ENCODE measurements at regions not wholly inside any gene's neighbourhood (a gene's known extent, or its start where the extent isn't known, plus 50 kb on each side); places are given as distances from the start of the nearest gene placed in this dataset.

DNA sequence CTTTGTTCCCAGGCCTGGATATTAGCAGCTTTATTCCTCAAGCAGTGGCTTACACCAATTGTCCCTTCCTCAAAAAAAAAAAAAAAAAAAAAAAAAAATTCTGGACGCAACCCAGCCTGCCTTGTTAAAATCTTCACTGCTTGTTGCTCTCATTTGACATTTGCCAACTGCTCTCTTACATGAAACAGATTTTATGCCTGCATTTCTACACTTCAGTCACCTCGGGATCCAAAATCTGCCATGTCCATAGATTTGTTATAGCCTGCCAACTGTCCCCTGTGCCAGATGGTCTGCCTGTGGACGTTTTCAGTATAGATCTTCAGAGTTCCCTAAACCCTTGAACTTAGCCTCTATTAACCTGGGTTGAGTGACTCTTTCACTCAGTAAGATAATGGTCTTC lies 651.5 kb downstream of the FSCB start:
- no peak for ATAC-seq
- TF ChIP-seq ZFP30 (CRISPR knock-in tag; IDR thresholded peaks at IDR 0.05) (no peak), TCF4 (CRISPR knock-in tag; IDR thresholded peaks at IDR 0.05; ENCODE audit: borderline replicate concordance) (no peak), ISL1 (CRISPR knock-in tag; IDR thresholded peaks at IDR 0.05) (no peak), GLIS3 (CRISPR knock-in tag; IDR thresholded peaks at IDR 0.05) (no peak), ZC3H10 (CRISPR knock-in tag; IDR thresholded peaks at IDR 0.05) (no peak), ZNF8 (CRISPR knock-in tag; IDR thresholded peaks at IDR 0.05) (no peak), SNAI2 (CRISPR knock-in tag; IDR thresholded peaks at IDR 0.05) (no peak), ZNF70 (CRISPR knock-in tag; IDR thresholded peaks at IDR 0.05) (no peak), OSR1 (CRISPR knock-in tag; IDR thresholded peaks at IDR 0.05) (no peak), ARNTL (CRISPR knock-in tag; IDR thresholded peaks at IDR 0.05; ENCODE audit: borderline replicate concordance, low read depth) (no peak), BACH2 (CRISPR knock-in tag; IDR thresholded peaks at IDR 0.05; ENCODE audit: borderline replicate concordance) (no peak), ZNF565 (CRISPR knock-in tag; conservative IDR thresholded peaks at IDR 0.05; ENCODE audit: low read depth) (no peak), TOX (CRISPR knock-in tag; IDR thresholded peaks at IDR 0.05; ENCODE audit: borderline replicate concordance) (no peak), ESRRG (CRISPR knock-in tag; IDR thresholded peaks at IDR 0.05) (no peak), ZFP3 (CRISPR knock-in tag; IDR thresholded peaks at IDR 0.05) (no peak), PPARA (CRISPR knock-in tag; IDR thresholded peaks at IDR 0.05; ENCODE audit: borderline replicate concordance) (no peak)
- TF ChIP-seq, protein P1, sequence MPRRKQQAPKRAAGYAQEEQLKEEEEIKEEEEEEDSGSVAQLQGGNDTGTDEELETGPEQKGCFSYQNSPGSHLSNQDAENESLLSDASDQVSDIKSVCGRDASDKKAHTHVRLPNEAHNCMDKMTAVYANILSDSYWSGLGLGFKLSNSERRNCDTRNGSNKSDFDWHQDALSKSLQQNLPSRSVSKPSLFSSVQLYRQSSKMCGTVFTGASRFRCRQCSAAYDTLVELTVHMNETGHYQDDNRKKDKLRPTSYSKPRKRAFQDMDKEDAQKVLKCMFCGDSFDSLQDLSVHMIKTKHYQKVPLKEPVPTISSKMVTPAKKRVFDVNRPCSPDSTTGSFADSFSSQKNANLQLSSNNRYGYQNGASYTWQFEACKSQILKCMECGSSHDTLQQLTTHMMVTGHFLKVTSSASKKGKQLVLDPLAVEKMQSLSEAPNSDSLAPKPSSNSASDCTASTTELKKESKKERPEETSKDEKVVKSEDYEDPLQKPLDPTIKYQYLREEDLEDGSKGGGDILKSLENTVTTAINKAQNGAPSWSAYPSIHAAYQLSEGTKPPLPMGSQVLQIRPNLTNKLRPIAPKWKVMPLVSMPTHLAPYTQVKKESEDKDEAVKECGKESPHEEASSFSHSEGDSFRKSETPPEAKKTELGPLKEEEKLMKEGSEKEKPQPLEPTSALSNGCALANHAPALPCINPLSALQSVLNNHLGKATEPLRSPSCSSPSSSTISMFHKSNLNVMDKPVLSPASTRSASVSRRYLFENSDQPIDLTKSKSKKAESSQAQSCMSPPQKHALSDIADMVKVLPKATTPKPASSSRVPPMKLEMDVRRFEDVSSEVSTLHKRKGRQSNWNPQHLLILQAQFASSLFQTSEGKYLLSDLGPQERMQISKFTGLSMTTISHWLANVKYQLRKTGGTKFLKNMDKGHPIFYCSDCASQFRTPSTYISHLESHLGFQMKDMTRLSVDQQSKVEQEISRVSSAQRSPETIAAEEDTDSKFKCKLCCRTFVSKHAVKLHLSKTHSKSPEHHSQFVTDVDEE (CRISPR knock-in tag; IDR thresholded peaks at IDR 0.05), result no peak
- TF ChIP-seq, protein P2, sequence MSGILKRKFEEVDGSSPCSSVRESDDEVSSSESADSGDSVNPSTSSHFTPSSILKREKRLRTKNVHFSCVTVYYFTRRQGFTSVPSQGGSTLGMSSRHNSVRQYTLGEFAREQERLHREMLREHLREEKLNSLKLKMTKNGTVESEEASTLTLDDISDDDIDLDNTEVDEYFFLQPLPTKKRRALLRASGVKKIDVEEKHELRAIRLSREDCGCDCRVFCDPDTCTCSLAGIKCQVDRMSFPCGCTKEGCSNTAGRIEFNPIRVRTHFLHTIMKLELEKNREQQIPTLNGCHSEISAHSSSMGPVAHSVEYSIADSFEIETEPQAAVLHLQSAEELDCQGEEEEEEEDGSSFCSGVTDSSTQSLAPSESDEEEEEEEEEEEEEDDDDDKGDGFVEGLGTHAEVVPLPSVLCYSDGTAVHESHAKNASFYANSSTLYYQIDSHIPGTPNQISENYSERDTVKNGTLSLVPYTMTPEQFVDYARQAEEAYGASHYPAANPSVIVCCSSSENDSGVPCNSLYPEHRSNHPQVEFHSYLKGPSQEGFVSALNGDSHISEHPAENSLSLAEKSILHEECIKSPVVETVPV (CRISPR knock-in tag; IDR thresholded peaks at IDR 0.05), result no peak
- TF ChIP-seq, protein P3, sequence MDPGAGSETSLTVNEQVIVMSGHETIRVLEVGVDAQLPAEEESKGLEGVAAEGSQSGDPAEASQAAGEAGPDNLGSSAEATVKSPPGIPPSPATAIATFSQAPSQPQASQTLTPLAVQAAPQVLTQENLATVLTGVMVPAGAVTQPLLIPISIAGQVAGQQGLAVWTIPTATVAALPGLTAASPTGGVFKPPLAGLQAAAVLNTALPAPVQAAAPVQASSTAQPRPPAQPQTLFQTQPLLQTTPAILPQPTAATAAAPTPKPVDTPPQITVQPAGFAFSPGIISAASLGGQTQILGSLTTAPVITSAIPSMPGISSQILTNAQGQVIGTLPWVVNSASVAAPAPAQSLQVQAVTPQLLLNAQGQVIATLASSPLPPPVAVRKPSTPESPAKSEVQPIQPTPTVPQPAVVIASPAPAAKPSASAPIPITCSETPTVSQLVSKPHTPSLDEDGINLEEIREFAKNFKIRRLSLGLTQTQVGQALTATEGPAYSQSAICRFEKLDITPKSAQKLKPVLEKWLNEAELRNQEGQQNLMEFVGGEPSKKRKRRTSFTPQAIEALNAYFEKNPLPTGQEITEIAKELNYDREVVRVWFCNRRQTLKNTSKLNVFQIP (CRISPR knock-in tag; IDR thresholded peaks at IDR 0.05; ENCODE audit: borderline replicate concordance, low read depth), result no peak

DNA sequence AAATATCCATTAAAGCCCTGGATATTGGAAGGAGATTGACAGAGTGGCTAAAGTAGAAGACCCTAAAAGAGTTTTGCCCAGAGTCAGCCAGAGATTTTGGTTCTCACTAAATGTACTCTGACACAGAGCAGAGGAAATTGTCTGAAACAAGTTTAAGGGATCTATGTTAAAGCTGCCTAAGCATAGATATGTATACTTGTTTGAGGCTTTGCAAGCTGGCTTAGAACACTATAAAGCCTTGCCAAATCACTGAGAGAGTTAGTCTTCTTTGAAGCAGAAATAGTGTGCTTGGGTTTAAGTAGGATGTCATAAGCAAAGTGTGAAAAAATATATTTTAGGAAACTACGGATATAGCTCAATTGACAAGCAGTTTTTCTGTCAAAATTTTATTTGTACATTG lies 653.5 kb downstream of the FSCB start:
- TF ChIP-seq RARB (CRISPR knock-in tag; IDR thresholded peaks at IDR 0.05), result no peak
- no peak for TF ChIP-seq PPARA (CRISPR knock-in tag; IDR thresholded peaks at IDR 0.05; ENCODE audit: borderline replicate concordance)
- no peak for TF ChIP-seq ARNTL (CRISPR knock-in tag; IDR thresholded peaks at IDR 0.05; ENCODE audit: borderline replicate concordance, low read depth)
- TF ChIP-seq ZNF565 (CRISPR knock-in tag; conservative IDR thresholded peaks at IDR 0.05; ENCODE audit: low read depth), result no peak
- TF ChIP-seq ESRRG (CRISPR knock-in tag; IDR thresholded peaks at IDR 0.05), result no peak
- no peak for TF ChIP-seq ZC3H10 (CRISPR knock-in tag; IDR thresholded peaks at IDR 0.05)
- TF ChIP-seq, protein P3 (CRISPR knock-in tag; IDR thresholded peaks at IDR 0.05; ENCODE audit: borderline replicate concordance, low read depth), result no peak
- TF ChIP-seq, protein P2 (CRISPR knock-in tag; IDR thresholded peaks at IDR 0.05), result no peak
- no peak for TF ChIP-seq ZNF70 (CRISPR knock-in tag; IDR thresholded peaks at IDR 0.05)
- TF ChIP-seq SNAI2 (CRISPR knock-in tag; IDR thresholded peaks at IDR 0.05), result no peak
- no peak for TF ChIP-seq TOX (CRISPR knock-in tag; IDR thresholded peaks at IDR 0.05; ENCODE audit: borderline replicate concordance)
- TF ChIP-seq ISL1 (CRISPR knock-in tag; IDR thresholded peaks at IDR 0.05), result no peak
- TF ChIP-seq OSR1 (CRISPR knock-in tag; IDR thresholded peaks at IDR 0.05), result no peak
- no peak for TF ChIP-seq TCF4 (CRISPR knock-in tag; IDR thresholded peaks at IDR 0.05; ENCODE audit: borderline replicate concordance)
- no peak for TF ChIP-seq ZFP3 (CRISPR knock-in tag; IDR thresholded peaks at IDR 0.05)
- no peak for ATAC-seq
